Testis (tissue), 2 donors: ENCODE measurements at regions not wholly inside any gene's neighbourhood (a gene's known extent, or its start where the extent isn't known, plus 50 kb on each side); places are given as distances from the start of the nearest gene placed in this dataset.

Experiments used
- CTCF ChIP-seq, 3 experiments: fragments of 450-650 bp in 2 of 3; fragments of 200-600 bp in 1 of 3; sonication (generic) in 1 of 3; IDR thresholded peaks; one replicate each; pipeline ENCODE4 v1.5.1; 2016 to 2019; ENCODE audit warnings: antibody characterized with exemption in 3 of 3, mild to moderate bottlenecking in 2 of 3, moderate library complexity in 1 of 3
- POLR2A ChIP-seq: fragments of 450-650 bp; IDR thresholded peaks from one replicate; pipeline ENCODE4 v1.6.1; 2017; ENCODE audit warnings: antibody characterized with exemption, mild to moderate bottlenecking, moderate library complexity

- TF ChIP-seq CTCF (IDR thresholded peaks at IDR 0.05) (no peak), POLR2A (no peak)
These were observed 58.2 kb upstream of the EOLA2 start for GRCh38 chrX:149996515-149996914.
